SK-N-SH (cell line): ENCODE measurements at regions not wholly inside any gene's neighbourhood (a gene's known extent, or its start where the extent isn't known, plus 50 kb on each side); places are given as distances from the start of the nearest gene placed in this dataset.

Source experiments
- CTCF ChIA-PET: fragments of 300-600, 350-600 bp; formaldehyde crosslinking; extraction: SDS; loops from one replicate; lab custom pipeline; 2021; lab: Yijun Ruan, JAX
- POLR2A ChIA-PET: fragments of 350-600 bp; sonication (Branson Sonifier 250); formaldehyde crosslinking; extraction: SDS; loops from one replicate; lab custom pipeline; 2020; ENCODE audit warnings: antibody characterized with exemption, inconsistent platforms; lab: Yijun Ruan, JAX
- DNase-seq: peaks from one replicate; pipeline ENCODE4 v3.0.0; 2012
- H2AFZ ChIP-seq: fragments of 200-600 bp; sonication (generic); 2 replicates; pipeline ENCODE4 v1.8.1; 2016; ENCODE audit warnings: antibody characterized with exemption, mild to moderate bottlenecking, low read depth
- H3F3A ChIP-seq: fragments of 200-600 bp; sonication (generic); replicated peaks from 2 replicates; pipeline ENCODE3; 2016; ENCODE audit warnings: antibody characterized with exemption, mild to moderate bottlenecking; ENCODE audit not compliant: insufficient read depth
- H3K27ac ChIP-seq, 2 experiments: fragments of 200-500 bp in 1 of 2; fragments of 200-600 bp in 1 of 2; sonication (Bioruptor generic) in 1 of 2; sonication (generic), shearing (Covaris generic) in 1 of 2; 2 replicates each; pipeline versions ENCODE4 v1.5.1 to v1.6.1; 2014 to 2016; ENCODE audit warnings: low read depth in 2 of 2, inconsistent platforms in 1 of 2, low read length in 1 of 2, mild to moderate bottlenecking in 1 of 2, mixed read lengths in 1 of 2
- H3K27me3 ChIP-seq: fragments of 200-600 bp; sonication (generic), shearing (Covaris generic); 2 replicates; pipeline ENCODE4 v1.6.1; 2016; ENCODE audit warnings: mixed run types; ENCODE audit not compliant: insufficient read depth
- H3K36me3 ChIP-seq, 2 experiments: fragments of 200-500 bp in 1 of 2; fragments of 200-600 bp in 1 of 2; sonication (Bioruptor generic) in 1 of 2; sonication (generic) in 1 of 2; replicated peaks in 1 of 2; 2 replicates each; pipeline versions ENCODE3 to v1.5.1; 2014 to 2016; ENCODE audit warnings: low read length in 1 of 2, mild to moderate bottlenecking in 1 of 2; ENCODE audit not compliant: insufficient read depth in 2 of 2, control insufficient read depth in 1 of 2
- H3K4me1 ChIP-seq, 2 experiments: fragments of 200-500 bp in 1 of 2; fragments of 200-600 bp in 1 of 2; sonication (Bioruptor generic) in 1 of 2; sonication (generic), shearing (Covaris generic) in 1 of 2; 2 replicates each; pipeline versions ENCODE4 v1.5.1 to v1.6.1; 2014 to 2016; ENCODE audit warnings: low read depth in 1 of 2, low read length in 1 of 2, mixed run types in 1 of 2; ENCODE audit not compliant: insufficient read depth in 2 of 2, control insufficient read depth in 1 of 2
- H3K4me2 ChIP-seq: fragments of 200-600 bp; sonication (generic), shearing (Covaris generic); 2 replicates; pipeline ENCODE4 v1.6.1; 2017; ENCODE audit warnings: mixed run types
- H3K4me3 ChIP-seq, 2 experiments: fragments of 200-500 bp in 1 of 2; fragments of 200-600 bp in 1 of 2; sonication (Bioruptor generic) in 1 of 2; sonication (generic), shearing (Covaris generic) in 1 of 2; 2 replicates each; pipeline versions ENCODE4 v1.5.1 to v1.8.1; 2014 to 2016; ENCODE audit warnings: low read depth in 2 of 2, inconsistent platforms in 1 of 2, low read length in 1 of 2, mild to moderate bottlenecking in 1 of 2, mixed read lengths in 1 of 2, moderate library complexity in 1 of 2
- H3K79me2 ChIP-seq: fragments of 200-600 bp; sonication (generic); 2 replicates; pipeline ENCODE4 v1.8.1; 2017; ENCODE audit warnings: mild to moderate bottlenecking; ENCODE audit not compliant: insufficient read depth
- H3K9ac ChIP-seq: fragments of 200-600 bp; sonication (generic); 2 replicates; pipeline ENCODE4 v1.6.1; 2017; ENCODE audit warnings: mixed run types
- H3K9me2 ChIP-seq: fragments of 200-600 bp; sonication (generic); 2 replicates; pipeline ENCODE4 v1.6.1; 2017; ENCODE audit warnings: mixed run types
- H3K9me3 ChIP-seq: fragments of 200-600 bp; sonication (generic); 2 replicates; pipeline ENCODE4 v1.6.1; 2017; ENCODE audit warnings: mixed run types, mild to moderate bottlenecking, moderate library complexity
- H4K20me1 ChIP-seq: fragments of 200-600 bp; sonication (generic); 2 replicates; pipeline ENCODE4 v1.6.1; 2017; ENCODE audit warnings: mild to moderate bottlenecking, mixed run types; ENCODE audit not compliant: insufficient read depth
- CHD2 ChIP-seq: fragments of 150-350 bp; IDR thresholded peaks from 2 replicates; pipeline ENCODE4 v1.6.1; 2018; ENCODE audit warnings: low read length; ENCODE audit not compliant: partially characterized antibody
- CTCF ChIP-seq: fragments of 200-600 bp; sonication (generic); IDR thresholded peaks from 2 replicates; pipeline ENCODE4 v1.6.1; 2017; ENCODE audit warnings: antibody characterized with exemption, mild to moderate bottlenecking, moderate library complexity
- ELF1 ChIP-seq: IDR thresholded peaks from 2 replicates; pipeline ENCODE4 v1.4.0; 2012
- EP300 ChIP-seq, 2 experiments: IDR thresholded peaks; 2 replicates each; pipeline versions ENCODE4 v1.4.0 to v1.6.1; 2012; ENCODE audit warnings: borderline replicate concordance in 1 of 2, low read depth in 1 of 2, low read length in 1 of 2
- FOSL2 ChIP-seq: IDR thresholded peaks from 2 replicates; pipeline ENCODE4 v1.4.0; 2012; ENCODE audit warnings: low read depth, mild to moderate bottlenecking, moderate library complexity, borderline replicate concordance
- FOXJ3 ChIP-seq: sonication (generic); formaldehyde crosslinking; IDR thresholded peaks from 2 replicates; pipeline ENCODE4 v1.5.1; 2020; ENCODE audit warnings: mild to moderate bottlenecking, missing genetic modification reagents
- MEF2A ChIP-seq: IDR thresholded peaks from 2 replicates; pipeline ENCODE4 v1.4.0; 2012; ENCODE audit warnings: low read depth, borderline replicate concordance
- MXI1 ChIP-seq: IDR thresholded peaks from 2 replicates; pipeline ENCODE4 v1.6.1; 2012; ENCODE audit warnings: mild to moderate bottlenecking, low read depth, low read length, improper control_type of control experiment
- NFIC ChIP-seq: IDR thresholded peaks from 2 replicates; pipeline ENCODE4 v1.4.0; 2012; ENCODE audit warnings: borderline replicate concordance
- PBX3 ChIP-seq: IDR thresholded peaks from 2 replicates; pipeline ENCODE4; 2012
- POLR2AphosphoS5 ChIP-seq: IDR thresholded peaks from 2 replicates; pipeline ENCODE4 v1.6.1; 2012; ENCODE audit warnings: low read depth, low read length
- RCOR1 ChIP-seq: fragments of 150-350 bp; IDR thresholded peaks from 2 replicates; pipeline ENCODE4 v1.6.1; 2017; ENCODE audit warnings: antibody characterized with exemption, low read length
- SIN3A ChIP-seq: IDR thresholded peaks from 2 replicates; pipeline ENCODE4 v1.6.1; 2012; ENCODE audit warnings: low read depth, mild to moderate bottlenecking, low read length, moderate library complexity, borderline replicate concordance
- TEAD4 ChIP-seq: IDR thresholded peaks from 2 replicates; pipeline ENCODE4 v1.4.0; 2012; ENCODE audit warnings: mild to moderate bottlenecking, borderline replicate concordance; ENCODE audit not compliant: insufficient read depth
- WGBS: methylation state at CpG from one replicate; pipeline ENCODE4 v1.1.6; 2017; ENCODE audit warnings: low lambda C conversion rate; 5-methylcytosine and 5-hydroxymethylcytosine counted together
- TF ChIP-seq, protein P1 (sequence below): fragments of 150-350 bp; IDR thresholded peaks from 2 replicates; pipeline ENCODE4 v1.6.1; 2017; ENCODE audit warnings: antibody characterized with exemption, low read length, low read depth, borderline replicate concordance
- TF ChIP-seq, protein P2 (sequence below): IDR thresholded peaks from 2 replicates; pipeline ENCODE4 v1.4.0; 2012; ENCODE audit warnings: low read depth, borderline replicate concordance

DNA sequence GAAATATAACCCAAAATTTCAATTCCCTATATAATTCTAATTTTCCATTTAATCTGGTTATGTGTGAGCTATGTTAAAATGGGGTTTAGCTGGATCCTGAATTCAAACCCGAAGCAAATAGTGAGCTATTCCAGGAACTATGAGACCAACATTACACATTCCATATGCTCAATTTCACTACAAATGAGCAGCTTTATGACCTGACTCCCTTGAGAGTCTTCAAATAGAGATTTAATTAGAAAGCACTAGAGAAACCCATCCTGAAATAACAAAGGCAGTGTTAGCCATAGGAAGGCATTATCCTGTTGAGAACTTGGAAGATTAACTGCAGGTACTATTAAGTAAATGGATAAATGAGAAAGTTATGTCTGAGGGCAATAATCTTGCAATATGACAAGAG, 890.0 kb downstream of the GRM8 start:
- TF ChIP-seq FOXJ3 (CRISPR knock-in tag) = no peak
- no peak for TF ChIP-seq CTCF
- TF ChIP-seq POLR2AphosphoS5 = no peak
- no peak for TF ChIP-seq TEAD4
- no peak for TF ChIP-seq MEF2A
- TF ChIP-seq ELF1 = no peak
- TF ChIP-seq RCOR1 = no peak
- TF ChIP-seq PBX3 = no peak
- TF ChIP-seq FOSL2 = no peak
- TF ChIP-seq CHD2 = no peak
- TF ChIP-seq, protein P1, sequence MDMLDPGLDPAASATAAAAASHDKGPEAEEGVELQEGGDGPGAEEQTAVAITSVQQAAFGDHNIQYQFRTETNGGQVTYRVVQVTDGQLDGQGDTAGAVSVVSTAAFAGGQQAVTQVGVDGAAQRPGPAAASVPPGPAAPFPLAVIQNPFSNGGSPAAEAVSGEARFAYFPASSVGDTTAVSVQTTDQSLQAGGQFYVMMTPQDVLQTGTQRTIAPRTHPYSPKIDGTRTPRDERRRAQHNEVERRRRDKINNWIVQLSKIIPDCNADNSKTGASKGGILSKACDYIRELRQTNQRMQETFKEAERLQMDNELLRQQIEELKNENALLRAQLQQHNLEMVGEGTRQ = no peak
- TF ChIP-seq SIN3A = no peak
- no peak for TF ChIP-seq MXI1
- no peak for TF ChIP-seq NFIC
- TF ChIP-seq, protein P2, sequence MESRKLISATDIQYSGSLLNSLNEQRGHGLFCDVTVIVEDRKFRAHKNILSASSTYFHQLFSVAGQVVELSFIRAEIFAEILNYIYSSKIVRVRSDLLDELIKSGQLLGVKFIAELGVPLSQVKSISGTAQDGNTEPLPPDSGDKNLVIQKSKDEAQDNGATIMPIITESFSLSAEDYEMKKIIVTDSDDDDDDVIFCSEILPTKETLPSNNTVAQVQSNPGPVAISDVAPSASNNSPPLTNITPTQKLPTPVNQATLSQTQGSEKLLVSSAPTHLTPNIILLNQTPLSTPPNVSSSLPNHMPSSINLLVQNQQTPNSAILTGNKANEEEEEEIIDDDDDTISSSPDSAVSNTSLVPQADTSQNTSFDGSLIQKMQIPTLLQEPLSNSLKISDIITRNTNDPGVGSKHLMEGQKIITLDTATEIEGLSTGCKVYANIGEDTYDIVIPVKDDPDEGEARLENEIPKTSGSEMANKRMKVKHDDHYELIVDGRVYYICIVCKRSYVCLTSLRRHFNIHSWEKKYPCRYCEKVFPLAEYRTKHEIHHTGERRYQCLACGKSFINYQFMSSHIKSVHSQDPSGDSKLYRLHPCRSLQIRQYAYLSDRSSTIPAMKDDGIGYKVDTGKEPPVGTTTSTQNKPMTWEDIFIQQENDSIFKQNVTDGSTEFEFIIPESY = no peak
- no peak for TF ChIP-seq EP300 (IDR thresholded peaks at IDR 0.05; ENCODE audit: borderline replicate concordance in 1 of 2, low read depth in 1 of 2, low read length in 1 of 2)
- ChIA-PET CTCF (no interaction called here), POLR2A (no interaction called here)
- Histone ChIP-seq H3K9me2 (no peaks in the 10 kb centered on the region), H3K4me2 (no peak overlapping the region), H3K4me1 (no peaks in the 10 kb centered on the region), H3K9ac (no peak overlapping the region), H3K36me3 (no peaks in the 10 kb centered on the region), H3K4me3 (no peak overlapping the region), H2AFZ (no peak overlapping the region), H3K27ac (no peak overlapping the region), H3K79me2 (no peaks in the 10 kb centered on the region), H4K20me1 (no peaks in the 10 kb centered on the region), H3K9me3 (no peaks in the 10 kb centered on the region), H3K27me3 (no peaks in the 10 kb centered on the region), H3F3A (no peaks in the 10 kb centered on the region)
- DNase-seq = no peak
- WGBS = 21% methylated on average over 1 of the region's 1 CpG
